Heart left ventricle (tissue), 13 donors: ENCODE measurements at regions not wholly inside any gene's neighbourhood (a gene's known extent, or its start where the extent isn't known, plus 50 kb on each side); places are given as distances from the start of the nearest gene placed in this dataset.

Experiments used
- CTCF ChIP-seq, 12 donors: fragments of 200-600 bp; sonication (generic) in 4 of 12; IDR thresholded peaks; one replicate each; pipeline versions ENCODE4 v1.5.0 to v1.8.0; 2018 to 2022; ENCODE audit warnings: antibody characterized with exemption in 12 of 12, mild to moderate bottlenecking in 5 of 12
- POLR2A ChIP-seq, 2 donors: fragments of 450-650 bp; IDR thresholded peaks; one replicate each; pipeline ENCODE4 v1.6.1; 2017; ENCODE audit warnings: antibody characterized with exemption in 2 of 2, mild to moderate bottlenecking in 2 of 2, moderate library complexity in 2 of 2
- donor health status: ischemic (EF 13 %, LVEDD 7.1; RV severe dilation, severe dysfunction).
- donor health status: DM: no; HTN: yes; CAD: no.
- donor health status: DM: no; HTN: no; CAD: no.
- donor health status: ischemic (EF 25% LVEDD 6.9; RV normal size, moderate dysfunction).
- donor health status: ischemic (EF 25% LVEDD 5.7; RV mildly dilated, moderate dysfunction).
- donor health status: ischemic (EF 35%, LVEDD 5.7; RV mildly dilated, moderate dysfunction).
- donor health status: nonischemic (EF 11% LVEDD 7.7; RV severe dilation, severe dysfunction).
- donor health status: DM: yes; HTN: yes; CAD: no.
- donor health status: PGD.
- donor health status: ischemic (EF 29% LVEDD 5.4; RV normal size, mild dysfunction).
- donor health status: nonischemic (EF 23%, LVEDD 6.1; RV moderate dilation, normal function).

GRCh38 chr5:2603272-2603575 is 148.3 kb downstream of the IRX2 start:
- TF ChIP-seq CTCF (IDR thresholded peaks at IDR 0.05) = no peak
- TF ChIP-seq POLR2A (IDR thresholded peaks at IDR 0.05) = no peak
